ENCODE measurements at regions not wholly inside any gene's neighbourhood (a gene's known extent, or its start where the extent isn't known, plus 50 kb on each side); places are given as distances from the start of the nearest gene placed in this dataset.
"Not testable (repeated sequence)": the region's sequence is repeated elsewhere in the genome, so short reads cannot be mapped to it uniquely, and the experiment has no call there.

DNA sequence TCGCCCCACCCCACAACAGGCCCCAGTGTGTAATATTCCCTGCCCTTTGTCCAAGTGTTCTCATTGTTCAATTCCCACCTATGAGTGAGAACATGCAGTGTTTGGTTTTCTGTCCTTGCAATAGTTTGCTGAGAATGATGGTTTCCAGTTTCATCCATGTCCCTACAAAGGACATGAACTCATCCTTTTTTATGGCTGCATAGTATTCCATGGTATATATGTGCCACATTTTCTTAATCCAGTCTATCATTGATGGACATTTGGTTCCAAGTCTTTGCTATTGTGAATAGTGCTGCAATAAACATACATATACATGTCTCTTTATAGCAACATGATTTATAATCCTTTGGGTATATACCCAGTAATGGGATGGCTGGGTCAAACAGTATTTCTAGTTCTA lies 132.7 kb downstream of the SNX10 start:
- not testable (repeated sequence) for DNase-seq

- no peak for DNase-seq
Measured at GRCh38 chr7:26425655-26426054, 134.0 kb downstream of the SNX10 start.

GRCh38 chr7:26426096-26426495 lies 134.4 kb downstream of the SNX10 start:
- no peak for DNase-seq

DNA sequence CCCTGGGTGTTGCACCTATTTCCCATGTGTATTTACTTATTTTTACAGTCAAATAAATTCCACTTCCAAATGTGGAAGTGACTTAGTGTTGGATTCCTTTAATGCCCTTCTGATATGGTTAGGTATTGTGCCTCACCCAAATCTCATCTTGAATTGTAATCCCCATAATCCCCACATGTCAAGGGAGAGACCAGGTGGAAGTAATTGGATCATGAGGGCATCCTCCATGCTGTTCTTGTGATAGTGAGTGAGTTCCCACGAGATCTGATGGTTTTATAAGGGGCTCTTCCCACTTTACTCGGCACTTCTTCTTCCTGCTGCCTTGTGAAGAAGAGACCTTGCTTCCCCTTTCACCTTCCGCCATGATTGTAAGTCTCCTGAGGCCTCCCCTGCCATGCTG lies 136.9 kb downstream of the SNX10 start:
- no peak for DNase-seq

- DNase-seq, result peak; percentile 43
Measured at GRCh38 chr7:26429168-26429567, 137.5 kb downstream of the SNX10 start.

GRCh38 chr7:26434974-26435373 lies 143.3 kb downstream of the SNX10 start:
- no peak for DNase-seq

DNA sequence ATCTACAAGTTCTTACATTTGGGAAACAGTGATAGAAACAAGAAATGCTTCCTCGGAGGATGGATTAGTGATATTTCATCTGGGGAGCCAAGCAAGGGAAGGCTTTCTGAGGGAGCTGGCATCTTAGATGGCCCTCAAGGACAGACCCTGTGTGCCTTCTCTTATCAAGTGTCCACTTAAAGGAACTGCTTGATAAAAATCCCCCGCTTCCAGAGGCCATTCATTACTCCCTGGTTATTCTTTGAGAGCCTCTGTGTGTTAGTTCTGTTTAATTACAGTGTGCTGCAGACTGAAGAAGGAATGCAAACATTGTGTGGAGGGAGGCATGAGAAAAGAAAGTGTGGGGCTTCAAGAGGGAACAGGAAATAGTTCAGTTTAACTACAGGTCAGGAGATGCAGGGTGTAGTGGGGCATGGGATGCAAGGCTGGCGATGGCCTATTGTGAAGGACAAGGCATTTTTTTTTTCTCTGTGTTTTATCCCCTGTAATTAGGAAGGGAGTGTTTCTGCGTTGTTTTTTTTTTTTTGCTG lies 145.4 kb downstream of the SNX10 start:
- peak; percentile 46 for DNase-seq

DNA sequence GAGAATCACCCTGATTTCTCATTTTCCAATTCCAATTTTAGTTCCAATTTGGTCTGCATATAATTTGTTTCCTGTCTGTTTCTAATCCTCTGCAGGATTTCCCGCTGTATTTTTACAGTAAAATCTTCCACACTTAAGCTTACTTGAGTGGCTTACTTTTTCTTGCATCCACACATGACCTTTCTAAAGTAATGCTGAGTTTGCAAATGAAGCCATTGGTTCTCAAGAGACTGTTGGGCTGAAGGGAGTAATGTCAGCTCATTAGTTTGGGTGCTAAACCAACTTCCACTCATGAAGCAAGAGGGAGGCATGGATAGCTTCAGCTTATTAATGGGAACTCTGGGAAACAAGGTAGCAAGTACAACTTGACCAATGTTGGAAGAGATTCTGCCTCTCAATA lies 146.4 kb downstream of the SNX10 start:
- no peak for DNase-seq

- peak; percentile 17 for DNase-seq
Measured at GRCh38 chr7:26439521-26440232, 148.0 kb downstream of the SNX10 start.

DNA sequence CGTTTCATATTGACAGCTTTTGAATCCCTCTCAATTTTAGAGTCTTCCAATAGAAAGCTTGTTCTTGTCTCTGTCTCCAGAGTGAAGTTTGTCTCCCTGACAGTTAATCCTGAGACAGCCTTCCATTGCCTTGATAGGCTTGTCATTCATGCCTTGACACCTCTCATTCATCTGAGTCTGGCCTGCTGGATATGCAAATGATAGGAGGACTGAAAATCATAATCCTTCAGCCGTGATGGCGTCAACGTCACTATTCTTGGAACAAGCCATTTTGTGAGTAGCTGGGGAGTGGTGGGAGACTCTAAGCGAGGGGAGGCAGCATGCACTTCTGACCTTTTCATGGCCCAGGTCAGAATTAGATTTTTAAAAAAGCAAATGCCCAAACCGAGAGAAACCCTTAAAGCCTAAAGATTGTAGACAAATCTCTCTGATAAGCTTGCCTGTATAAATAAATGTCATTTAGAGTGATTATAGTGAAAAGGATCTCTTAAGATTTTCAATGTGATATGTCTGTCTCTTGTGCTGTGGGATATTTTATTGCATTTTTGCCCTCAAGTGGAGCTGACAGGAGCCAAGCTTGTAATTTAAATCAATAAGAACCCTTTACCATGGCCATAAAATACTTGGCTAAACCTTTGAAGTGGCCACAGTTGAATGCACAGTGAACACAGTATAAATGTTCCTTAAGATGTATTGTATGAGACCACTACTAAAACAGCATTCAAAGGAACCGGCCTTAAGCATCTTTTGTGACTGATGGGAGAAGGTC lies 148.8 kb downstream of the SNX10 start:
- DNase-seq, result peak; percentile 28

- DNase-seq, result no peak
Measured at GRCh38 chr7:26441002-26441521, 149.4 kb downstream of the SNX10 start.

DNA sequence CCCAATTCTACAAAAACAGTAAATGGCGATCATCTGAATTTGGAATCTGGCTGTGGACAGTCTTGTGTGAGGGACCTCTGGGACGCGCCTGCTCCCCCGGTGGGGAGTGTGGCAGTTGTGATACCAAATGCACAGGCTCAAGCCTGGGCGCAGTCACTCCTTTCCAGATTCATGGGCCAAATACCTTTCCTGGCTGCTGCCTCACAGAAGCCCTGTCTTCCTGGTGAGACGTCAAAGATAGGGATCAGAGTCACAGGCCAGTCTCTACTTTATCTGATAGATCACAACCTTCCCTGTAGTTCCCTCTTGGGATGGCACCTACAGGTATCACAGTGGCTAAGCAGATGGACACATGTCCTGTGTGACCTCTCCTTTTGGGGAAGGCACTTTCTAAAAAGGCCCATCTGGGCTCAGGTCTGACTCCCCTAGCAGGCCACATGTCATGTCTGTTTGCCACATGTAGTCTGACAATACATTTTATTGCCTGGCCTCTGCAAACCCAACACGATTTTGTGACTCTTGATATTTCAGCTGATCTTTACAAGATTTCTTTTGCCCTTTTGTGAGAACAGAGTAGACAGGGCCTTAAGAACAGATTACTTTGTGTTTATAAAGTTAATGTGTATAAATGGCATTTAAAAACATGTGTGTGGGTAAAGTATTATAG lies 150.1 kb downstream of the SNX10 start:
- DNase-seq, result no peak

GRCh38 chr7:26443006-26443405 lies 151.3 kb downstream of the SNX10 start:
- no peak for DNase-seq

- no peak for DNase-seq
Measured at GRCh38 chr7:26443751-26444150, 152.1 kb downstream of the SNX10 start.

DNA sequence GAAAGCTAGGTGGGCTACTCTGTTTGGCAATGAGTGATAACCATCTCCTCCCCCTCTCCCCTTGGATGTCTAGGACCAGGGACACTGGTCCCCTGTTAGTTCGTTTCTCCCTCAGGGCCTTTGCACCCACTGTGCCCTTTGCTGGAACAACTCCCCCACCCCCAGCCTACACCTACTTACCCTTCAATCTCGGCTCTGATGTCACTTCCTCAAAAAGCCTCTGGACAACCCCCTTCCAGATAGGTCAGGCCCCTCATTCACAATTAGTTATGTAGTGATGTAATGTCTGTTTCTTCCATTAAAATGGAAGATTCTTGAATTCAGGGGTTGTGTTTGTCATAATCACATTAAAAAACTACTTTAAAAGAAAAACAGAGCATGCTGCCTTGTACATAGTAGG lies 152.9 kb downstream of the SNX10 start:
- no peak for DNase-seq

GRCh38 chr7:26447116-26447515 lies 155.5 kb downstream of the SNX10 start:
- no peak for DNase-seq

DNA sequence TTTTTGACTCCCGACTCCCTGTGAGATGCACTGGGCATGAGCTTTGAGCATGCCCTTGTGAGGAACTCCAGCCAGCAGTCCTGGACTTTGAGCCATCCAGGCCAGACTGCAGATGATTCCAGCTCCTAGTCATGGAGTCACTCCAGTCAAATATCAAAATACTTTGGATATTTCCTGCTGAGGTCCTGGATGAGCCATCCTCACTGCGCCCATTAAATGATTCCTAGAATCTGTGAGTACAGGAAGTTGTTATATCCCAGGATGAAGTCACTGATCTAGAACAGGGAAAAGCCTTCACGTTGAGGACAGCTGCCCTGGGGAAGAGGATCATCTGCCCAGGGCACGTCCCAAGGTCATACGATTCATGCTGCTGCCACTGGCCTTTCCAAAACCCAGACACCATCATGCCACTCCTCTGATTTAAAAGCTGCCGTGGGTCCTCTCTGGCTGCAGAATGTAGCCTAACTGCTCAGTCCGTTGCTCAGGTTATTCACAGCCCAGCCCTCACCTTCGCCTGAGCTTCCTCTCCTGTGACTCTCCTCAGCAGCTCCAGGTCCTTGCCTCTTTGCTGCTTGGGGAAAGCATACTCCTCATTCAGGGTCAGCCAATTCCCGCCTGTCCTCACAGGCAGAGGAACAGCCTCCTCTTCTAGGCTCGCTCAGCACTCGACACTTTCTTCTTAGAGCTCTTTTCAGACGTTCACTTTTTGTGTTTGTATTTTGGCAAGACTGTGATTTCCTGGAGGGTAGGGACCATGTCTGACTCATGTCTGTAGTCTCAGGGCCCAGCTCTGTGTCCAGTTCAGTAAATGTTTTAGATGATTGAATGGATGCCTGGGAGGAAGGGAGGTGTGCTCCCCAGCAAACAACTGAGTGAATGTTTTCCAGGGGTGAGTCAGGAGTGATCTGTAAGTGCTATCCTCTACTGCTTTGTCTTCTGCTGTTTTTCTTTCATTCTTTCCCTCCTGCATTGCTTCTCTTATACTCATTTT lies 157.8 kb downstream of the SNX10 start:
- DNase-seq, result peak; percentile 37

GRCh38 chr7:26451997-26452396 lies 160.3 kb downstream of the SNX10 start:
- DNase-seq, result peak; percentile 56

GRCh38 chr7:26454180-26454579 lies 162.5 kb downstream of the SNX10 start:
- DNase-seq, result no peak

- DNase-seq, result peak; percentile 20
Measured at GRCh38 chr7:26457696-26458327, 166.2 kb downstream of the SNX10 start.

- DNase-seq, result no peak
Measured at GRCh38 chr7:26458466-26459145, 166.9 kb downstream of the SNX10 start.

Data from DMS53 (cell line).